SK-N-SH treated with all-trans-retinoic acid at 6 μM for 48 hours (cell line): ENCODE measurements at regions not wholly inside any gene's neighbourhood (a gene's known extent, or its start where the extent isn't known, plus 50 kb on each side); places are given as distances from the start of the nearest gene placed in this dataset.

ENCODE experiments used
- CREB5 ChIP-seq: fragments of 250-450 bp; sonication (Bioruptor Pico); IDR thresholded peaks from 2 replicates; pipeline ENCODE4 v1.5.1; 2020; ENCODE audit warnings: low read depth, mild to moderate bottlenecking, moderate library complexity
- GLIS3 ChIP-seq: fragments of 250-450 bp; sonication (Bioruptor Pico); IDR thresholded peaks from 2 replicates; pipeline ENCODE4 v1.5.0; 2020; ENCODE audit warnings: mild to moderate bottlenecking, moderate library complexity
- ISL1 ChIP-seq: fragments of 250-450 bp; sonication (Bioruptor Pico); IDR thresholded peaks from 2 replicates; pipeline ENCODE4 v2.1.2; 2022; ENCODE audit warnings: mild to moderate bottlenecking, moderate library complexity
- PATZ1 ChIP-seq: fragments of 250-450 bp; sonication (Bioruptor Pico); IDR thresholded peaks from 2 replicates; pipeline ENCODE4 v1.8.0; 2020; ENCODE audit warnings: mild to moderate bottlenecking, moderate library complexity, borderline replicate concordance
- POU6F1 ChIP-seq: fragments of 250-450 bp; sonication (Bioruptor Pico); IDR thresholded peaks from 2 replicates; pipeline ENCODE4 v1.8.0; 2021; ENCODE audit warnings: low read depth, mild to moderate bottlenecking, moderate library complexity, borderline replicate concordance
- PPARA ChIP-seq: fragments of 250-450 bp; sonication (Bioruptor Pico); IDR thresholded peaks from 2 replicates; pipeline ENCODE4 v1.5.0; 2020; ENCODE audit warnings: mild to moderate bottlenecking, borderline replicate concordance
- TSHZ2 ChIP-seq: fragments of 250-450 bp; sonication (Bioruptor Pico); IDR thresholded peaks from 2 replicates; pipeline ENCODE4 v1.5.0; 2020; ENCODE audit warnings: mild to moderate bottlenecking, moderate library complexity
- ZFP30 ChIP-seq: fragments of 450-650 bp; formaldehyde crosslinking; IDR thresholded peaks from 2 replicates; pipeline ENCODE4 v1.5.0; 2022; ENCODE audit warnings: mild to moderate bottlenecking, moderate library complexity
- ZNF70 ChIP-seq: fragments of 450-650 bp; formaldehyde crosslinking; IDR thresholded peaks from 2 replicates; pipeline ENCODE4 v1.5.0; 2020; ENCODE audit warnings: mild to moderate bottlenecking, moderate library complexity

GRCh38 chr3:35524856-35525255, 114.5 kb upstream of the ARPP21 start:
- no peak for TF ChIP-seq ZNF70
- no peak for TF ChIP-seq CREB5
- no peak for TF ChIP-seq PATZ1 (CRISPR knock-in tag)
- TF ChIP-seq TSHZ2, result no peak
- no peak for TF ChIP-seq ISL1 (CRISPR knock-in tag)
- TF ChIP-seq GLIS3 (CRISPR knock-in tag), result no peak
- TF ChIP-seq POU6F1 (CRISPR knock-in tag), result no peak
- TF ChIP-seq ZFP30, result no peak
- no peak for TF ChIP-seq PPARA (CRISPR knock-in tag)
